NB4 (cell line): ENCODE measurements at regions not wholly inside any gene's neighbourhood (a gene's known extent, or its start where the extent isn't known, plus 50 kb on each side); places are given as distances from the start of the nearest gene placed in this dataset.
"Not testable (repeated sequence)": the region's sequence is repeated elsewhere in the genome, so short reads cannot be mapped to it uniquely, and the experiment has no call there.

Experiments used
- DNase-seq: peaks from one replicate; pipeline ENCODE4 v3.0.0; 2010; ENCODE audit warnings: low read depth
- H3K4me3 ChIP-seq: one replicate; pipeline ENCODE4 v1.5.1; 2011; ENCODE audit warnings: mild to moderate bottlenecking, low read depth, low read length, moderate library complexity
- CTCF ChIP-seq: IDR thresholded peaks from one replicate; pipeline ENCODE4 v1.5.1; 2012; ENCODE audit warnings: low read depth, low read length
- MAX ChIP-seq: IDR thresholded peaks from 2 replicates; pipeline ENCODE4 v1.6.1; 2011; ENCODE audit warnings: low read depth, low read length
- MYC ChIP-seq: IDR thresholded peaks from 2 replicates; pipeline ENCODE4 v1.6.1; 2011; ENCODE audit warnings: low read depth, low read length
- POLR2A ChIP-seq: IDR thresholded peaks from 2 replicates; pipeline ENCODE4 v1.6.1; 2011; ENCODE audit warnings: mild to moderate bottlenecking; ENCODE audit not compliant: insufficient read length; ENCODE audit errors: extremely low read depth

- no peak overlapping the region for H3K4me3 ChIP-seq
- DNase-seq, result no peak
- no peak for TF ChIP-seq POLR2A
- no peak for TF ChIP-seq MYC
- TF ChIP-seq CTCF, result no peak
- no peak for TF ChIP-seq MAX
These were observed 524.9 kb upstream of the TMEFF2 start for GRCh38 chr2:192719629-192720028.

GRCh38 chr2:192718340-192718739 is 523.6 kb upstream of the TMEFF2 start:
- DNase-seq, result no peak
- no peak overlapping the region for H3K4me3 ChIP-seq
- no peak for TF ChIP-seq CTCF
- no peak for TF ChIP-seq MAX
- TF ChIP-seq MYC, result no peak
- TF ChIP-seq POLR2A, result no peak

GRCh38 chr2:192700934-192701333 is 506.2 kb upstream of the TMEFF2 start:
- TF ChIP-seq CTCF (no peak), MYC (no peak), POLR2A (no peak), MAX (no peak)
- no peak overlapping the region for H3K4me3 ChIP-seq
- no peak for DNase-seq

GRCh38 chr2:192697880-192698279 is 503.1 kb upstream of the TMEFF2 start:
- DNase-seq, result no peak
- no peak overlapping the region for H3K4me3 ChIP-seq
- no peak for TF ChIP-seq MAX
- TF ChIP-seq POLR2A, result no peak
- TF ChIP-seq MYC, result no peak
- TF ChIP-seq CTCF, result no peak

GRCh38 chr2:192696857-192697256 is 502.1 kb upstream of the TMEFF2 start:
- DNase-seq, result no peak
- TF ChIP-seq POLR2A (no peak), MYC (no peak), CTCF (no peak), MAX (no peak)
- H3K4me3 ChIP-seq, result no peak overlapping the region

GRCh38 chr2:192687015-192687414 is 492.3 kb upstream of the TMEFF2 start:
- DNase-seq, result peak; percentile 9
- TF ChIP-seq MYC, result no peak
- no peak for TF ChIP-seq CTCF
- TF ChIP-seq POLR2A, result no peak
- no peak for TF ChIP-seq MAX

GRCh38 chr2:192682511-192682910 is 487.8 kb upstream of the TMEFF2 start:
- not testable (repeated sequence) for DNase-seq, H3K4me3 ChIP-seq

More at GRCh38 chr2:192687015-192687414, 492.3 kb upstream of the TMEFF2 start:
- H3K4me3 ChIP-seq, result no peak overlapping the region
